Smooth muscle cell (in vitro differentiated cells): ENCODE measurements at regions not wholly inside any gene's neighbourhood (a gene's known extent, or its start where the extent isn't known, plus 50 kb on each side); places are given as distances from the start of the nearest gene placed in this dataset.

Experiments
- DNase-seq: peaks from one replicate; lab custom pipeline; 2025; ENCODE audit not compliant: unreplicated experiment; lab: John Stamatoyannopoulos, UW
- H2AFZ ChIP-seq: fragments of 200-600 bp; sonication (generic); 2 replicates; pipeline ENCODE4 v1.6.0; 2016; ENCODE audit warnings: antibody characterized with exemption, low read depth, mild to moderate bottlenecking
- H3F3A ChIP-seq: fragments of 200-600 bp; sonication (generic); 2 replicates; pipeline ENCODE4 v1.6.0; 2017; ENCODE audit warnings: antibody characterized with exemption, low read depth
- H3K27ac ChIP-seq: fragments of 200-600 bp; sonication (generic); 2 replicates; pipeline ENCODE4 v1.5.1; 2016; ENCODE audit warnings: low read depth, mild to moderate bottlenecking
- H3K27me3 ChIP-seq: fragments of 200-600 bp; sonication (generic); 2 replicates; pipeline ENCODE4 v1.6.1; 2016; ENCODE audit warnings: low read depth, mild to moderate bottlenecking
- H3K36me3 ChIP-seq: fragments of 200-600 bp; sonication (generic); 2 replicates; pipeline ENCODE4 v1.5.1; 2016; ENCODE audit warnings: low read depth
- H3K4me1 ChIP-seq: fragments of 200-600 bp; sonication (generic); 2 replicates; pipeline ENCODE4 v1.5.1; 2016; ENCODE audit warnings: low read depth
- H3K4me2 ChIP-seq: fragments of 200-600 bp; sonication (generic); 2 replicates; pipeline ENCODE4 v1.6.0; 2016; ENCODE audit warnings: mild to moderate bottlenecking
- H3K4me3 ChIP-seq: fragments of 200-600 bp; sonication (generic); 2 replicates; pipeline ENCODE4 v1.5.1; 2016; ENCODE audit warnings: mild to moderate bottlenecking
- H3K79me2 ChIP-seq: fragments of 200-600 bp; sonication (generic); 2 replicates; pipeline ENCODE4 v1.6.0; 2016; ENCODE audit warnings: low read depth, mild to moderate bottlenecking
- H3K9ac ChIP-seq: fragments of 200-600 bp; sonication (generic); 2 replicates; pipeline ENCODE4 v1.6.0; 2016; ENCODE audit warnings: low read depth
- H3K9me3 ChIP-seq: fragments of 200-600 bp; sonication (generic); replicated peaks from 2 replicates; pipeline ENCODE4 v1.5.1; 2016; ENCODE audit warnings: low read depth
- H4K20me1 ChIP-seq: fragments of 200-600 bp; sonication (generic); 2 replicates; pipeline ENCODE4 v1.6.0; 2016; ENCODE audit warnings: low read depth
- CTCF ChIP-seq: fragments of 200-600 bp; sonication (generic); IDR thresholded peaks from 2 replicates; pipeline ENCODE4 v1.5.1; 2017; ENCODE audit warnings: borderline replicate concordance, mild to moderate bottlenecking, antibody characterized with exemption; ENCODE audit not compliant: insufficient read depth, poor library complexity, severe bottlenecking
- WGBS: methylation state at CpG from one replicate; pipeline ENCODE4 v1.1.7; 2016; ENCODE audit warnings: low lambda C conversion rate; 5-methylcytosine and 5-hydroxymethylcytosine counted together

DNA sequence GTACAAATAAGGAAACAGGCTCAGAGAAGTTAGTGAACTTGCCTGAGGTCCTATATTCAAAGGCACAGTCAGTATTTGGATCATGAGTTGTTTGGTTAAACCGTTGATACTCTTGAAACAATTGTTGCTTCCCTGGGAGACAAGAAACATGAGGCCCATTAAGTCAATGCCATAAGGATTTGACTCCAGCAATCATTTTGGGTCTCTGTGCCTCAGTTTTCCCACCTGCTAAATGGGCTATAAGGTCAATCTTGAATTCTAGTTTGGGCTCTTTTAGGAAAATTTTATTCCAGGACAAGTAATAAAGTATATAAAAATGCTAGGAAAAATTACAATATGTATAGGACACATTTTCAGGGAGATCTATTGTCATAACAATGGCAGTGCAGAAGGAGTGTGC, 202.1 kb downstream of the TMEM26 start:
- Histone ChIP-seq H3K27me3 (no peaks in the 10 kb centered on the region), H3K27ac (no peak overlapping the region), H3K4me2 (no peak overlapping the region), H3K79me2 (no peaks in the 10 kb centered on the region), H3K4me3 (no peak overlapping the region), H3K9me3 (peaks cover 12% of the 10 kb centered on the region), H3K36me3 (no peaks in the 10 kb centered on the region), H3K9ac (no peak overlapping the region), H3F3A (no peaks in the 10 kb centered on the region), H4K20me1 (no peaks in the 10 kb centered on the region), H3K4me1 (no peaks in the 10 kb centered on the region), H2AFZ (no peak overlapping the region)
- WGBS: 83% methylated on average over 1 of the region's 1 CpG
- no peak for TF ChIP-seq CTCF
- no peak for DNase-seq

DNA sequence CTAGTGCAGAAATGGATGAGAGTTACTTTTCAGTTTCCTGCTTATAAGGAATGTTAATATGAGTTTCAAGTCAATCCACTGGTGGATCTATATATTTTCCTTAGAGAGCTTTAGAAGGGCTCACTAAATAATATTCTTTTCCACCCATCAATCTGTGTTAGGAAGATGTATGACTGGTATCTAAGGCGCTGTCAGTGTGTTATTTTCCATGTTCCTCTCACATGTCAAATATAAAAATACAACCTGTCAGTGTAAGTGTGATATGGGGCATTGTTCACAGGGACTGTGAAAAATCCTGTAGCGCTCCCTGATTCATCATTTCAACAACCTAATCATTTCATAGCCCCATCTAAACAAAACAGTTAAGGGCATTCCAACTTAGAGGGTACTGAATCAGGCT, 203.1 kb downstream of the TMEM26 start:
- no peaks in the 10 kb centered on the region for H3F3A ChIP-seq
- H3K27me3 ChIP-seq: no peaks in the 10 kb centered on the region
- no peak overlapping the region for H2AFZ ChIP-seq
- no peaks in the 10 kb centered on the region for H3K79me2 ChIP-seq
- WGBS: 91% methylated on average over 2 of the region's 2 CpGs
- H3K9me3 ChIP-seq: peaks cover 12% of the 10 kb centered on the region
- H3K9ac ChIP-seq: no peak overlapping the region
- no peak for TF ChIP-seq CTCF
- no peak overlapping the region for H3K4me3 ChIP-seq
- no peaks in the 10 kb centered on the region for H4K20me1 ChIP-seq
- H3K27ac ChIP-seq: no peak overlapping the region
- H3K4me1 ChIP-seq: no peaks in the 10 kb centered on the region
- H3K4me2 ChIP-seq: no peak overlapping the region
- no peaks in the 10 kb centered on the region for H3K36me3 ChIP-seq
- DNase-seq: no peak

GRCh38 chr10:61248013-61248412, 205.2 kb downstream of the TMEM26 start:
- H3K4me2 ChIP-seq: no peak overlapping the region
- TF ChIP-seq CTCF: no peak

GRCh38 chr10:61244261-61244775, 208.9 kb downstream of the TMEM26 start:
- H2AFZ ChIP-seq: no peak overlapping the region
- no peak overlapping the region for H3K4me2 ChIP-seq
- H4K20me1 ChIP-seq: no peaks in the 10 kb centered on the region
- no peaks in the 10 kb centered on the region for H3F3A ChIP-seq
- no peaks in the 10 kb centered on the region for H3K36me3 ChIP-seq
- H3K79me2 ChIP-seq: no peaks in the 10 kb centered on the region
- no peaks in the 10 kb centered on the region for H3K27me3 ChIP-seq
- no peak for TF ChIP-seq CTCF
- DNase-seq: no peak
- H3K4me1 ChIP-seq: no peaks in the 10 kb centered on the region
- no peak overlapping the region for H3K9ac ChIP-seq
- H3K9me3 ChIP-seq: no peaks in the 10 kb centered on the region
- no peak overlapping the region for H3K27ac ChIP-seq
- no peak overlapping the region for H3K4me3 ChIP-seq

More at GRCh38 chr10:61248013-61248412, 205.2 kb downstream of the TMEM26 start:
- no peak for DNase-seq
- Histone ChIP-seq H3K9me3 (no peaks in the 10 kb centered on the region), H3K9ac (no peak overlapping the region), H4K20me1 (no peaks in the 10 kb centered on the region), H3K4me3 (no peak overlapping the region), H3K79me2 (no peaks in the 10 kb centered on the region), H3F3A (no peaks in the 10 kb centered on the region), H3K27ac (no peak overlapping the region), H2AFZ (no peak overlapping the region), H3K27me3 (no peaks in the 10 kb centered on the region), H3K4me1 (no peaks in the 10 kb centered on the region), H3K36me3 (no peaks in the 10 kb centered on the region)
